Astrocyte (in vitro differentiated cells and primary cell): ENCODE measurements at regions not wholly inside any gene's neighbourhood (a gene's known extent, or its start where the extent isn't known, plus 50 kb on each side); places are given as distances from the start of the nearest gene placed in this dataset.

Experiments
- DNase-seq: peaks from one replicate; pipeline ENCODE4 v3.0.0-alpha.2; 2010; ENCODE audit warnings: low read depth
- FAIRE-seq: peaks from 2 replicates; lab custom pipeline; 2011; peaks lifted over from hg19 to GRCh38; lab: Jason Lieb, UNC
- H2AFZ ChIP-seq: 2 replicates; pipeline ENCODE4 v1.6.0; 2012; ENCODE audit warnings: low read depth, low read length, inconsistent platforms
- H3K27ac ChIP-seq: 2 replicates; pipeline ENCODE4 v1.5.1; 2011; ENCODE audit warnings: low read depth, low read length, inconsistent platforms
- H3K27me3 ChIP-seq: 2 replicates; pipeline ENCODE4 v1.6.0; 2011; ENCODE audit warnings: low read length, inconsistent platforms; ENCODE audit not compliant: insufficient read depth
- H3K36me3 ChIP-seq: 2 replicates; pipeline ENCODE4 v1.5.1; 2011; ENCODE audit warnings: low read length, inconsistent platforms; ENCODE audit not compliant: insufficient read depth
- H3K4me1 ChIP-seq: 2 replicates; pipeline ENCODE4 v1.5.1; 2011; ENCODE audit warnings: low read length, inconsistent platforms; ENCODE audit not compliant: insufficient read depth
- H3K4me2 ChIP-seq: 2 replicates; pipeline ENCODE4 v1.6.0; 2012; ENCODE audit warnings: low read length, inconsistent platforms
- H3K4me3 ChIP-seq: 2 replicates; pipeline ENCODE4 v1.5.1; 2011; ENCODE audit warnings: low read depth, mild to moderate bottlenecking, low read length, inconsistent platforms; ENCODE audit not compliant: insufficient read depth
- H3K79me2 ChIP-seq: 2 replicates; pipeline ENCODE4 v1.6.0; 2012; ENCODE audit warnings: mild to moderate bottlenecking, low read length, inconsistent platforms; ENCODE audit not compliant: insufficient read depth
- H3K9ac ChIP-seq: 2 replicates; pipeline ENCODE4 v1.6.0; 2012; ENCODE audit warnings: mild to moderate bottlenecking, low read length, inconsistent platforms
- H3K9me3 ChIP-seq: 2 replicates; pipeline ENCODE4 v1.5.1; 2012; ENCODE audit warnings: low read depth, mild to moderate bottlenecking, low read length, inconsistent platforms; ENCODE audit not compliant: insufficient read depth
- H4K20me1 ChIP-seq: 2 replicates; pipeline ENCODE4 v1.6.0; 2012; ENCODE audit warnings: low read length, inconsistent platforms; ENCODE audit not compliant: insufficient read depth
- H3K27ac Mint-ChIP-seq: one replicate; pipeline ENCODE4 v1.8.0; 2021; ENCODE audit warnings: mild to moderate bottlenecking, mixed read lengths; ENCODE audit not compliant: unreplicated experiment
- H3K27me3 Mint-ChIP-seq: one replicate; pipeline ENCODE4 v1.8.0; 2021; ENCODE audit warnings: low read depth, mixed read lengths; ENCODE audit not compliant: unreplicated experiment
- H3K36me3 Mint-ChIP-seq: one replicate; pipeline ENCODE4 v1.8.0; 2021; ENCODE audit warnings: low read depth, mixed read lengths; ENCODE audit not compliant: unreplicated experiment
- H3K4me1 Mint-ChIP-seq: one replicate; pipeline ENCODE4 v1.8.0; 2021; ENCODE audit warnings: low read depth, mixed read lengths; ENCODE audit not compliant: unreplicated experiment
- H3K4me3 Mint-ChIP-seq: one replicate; pipeline ENCODE4 v1.8.0; 2021; ENCODE audit warnings: mild to moderate bottlenecking, moderate library complexity, mixed read lengths; ENCODE audit not compliant: unreplicated experiment
- H3K9me3 Mint-ChIP-seq: one replicate; pipeline ENCODE4 v1.8.0; 2021; ENCODE audit warnings: mild to moderate bottlenecking, mixed read lengths; ENCODE audit not compliant: unreplicated experiment
- CTCF ChIP-seq: IDR thresholded peaks from 2 replicates; pipeline ENCODE4 v1.5.1; 2011; ENCODE audit warnings: low read depth, mild to moderate bottlenecking, inconsistent platforms, low read length, moderate library complexity; ENCODE audit not compliant: insufficient read depth
- EZH2 ChIP-seq: IDR thresholded peaks from 2 replicates; pipeline ENCODE4 v1.6.1; 2012; ENCODE audit warnings: mild to moderate bottlenecking, low read length, inconsistent platforms; ENCODE audit not compliant: insufficient read depth

- no peak for FAIRE-seq
- Histone ChIP-seq H3K9ac (no peak overlapping the region), H2AFZ (no peak overlapping the region), H3K9me3 (no peaks in the 10 kb centered on the region), H3K36me3 (no peaks in the 10 kb centered on the region), H3K4me2 (no peak overlapping the region), H3K4me1 (peaks cover 23% of the 10 kb centered on the region), H3K4me3 (no peak overlapping the region), H3K27me3 (no peaks in the 10 kb centered on the region), H4K20me1 (no peaks in the 10 kb centered on the region), H3K79me2 (no peaks in the 10 kb centered on the region), H3K27ac (no peak overlapping the region)
- DNase-seq = no peak
- H3K9me3 Mint-ChIP-seq = no peaks in the 10 kb centered on the region
- TF ChIP-seq CTCF (no peak), EZH2 (no peak)
- no peaks in the 10 kb centered on the region for H3K36me3 Mint-ChIP-seq
- no peaks in the 10 kb centered on the region for H3K27me3 Mint-ChIP-seq
- peaks cover 46% of the 10 kb centered on the region for H3K4me1 Mint-ChIP-seq
- H3K4me3 Mint-ChIP-seq = no peak overlapping the region
- peak overlapping the region; percentile 0 for H3K27ac Mint-ChIP-seq
These were observed 116.4 kb upstream of the SGK1 start for GRCh38 chr6:134434019-134434942.

GRCh38 chr6:134432036-134432435, 114.1 kb upstream of the SGK1 start:
- FAIRE-seq = no peak
- no peak overlapping the region for H3K27ac ChIP-seq

More at GRCh38 chr6:134432036-134432435, 114.1 kb upstream of the SGK1 start:
- peaks cover 38% of the 10 kb centered on the region for H3K4me1 Mint-ChIP-seq
- Histone ChIP-seq H4K20me1 (no peaks in the 10 kb centered on the region), H3K9ac (no peak overlapping the region), H3K4me1 (peaks cover 16% of the 10 kb centered on the region), H3K9me3 (no peaks in the 10 kb centered on the region), H3K79me2 (no peaks in the 10 kb centered on the region), H2AFZ (no peak overlapping the region), H3K27me3 (no peaks in the 10 kb centered on the region), H3K36me3 (no peaks in the 10 kb centered on the region), H3K4me2 (no peak overlapping the region), H3K4me3 (no peak overlapping the region)
- H3K36me3 Mint-ChIP-seq = peaks cover 1% of the 10 kb centered on the region
- H3K27me3 Mint-ChIP-seq = no peaks in the 10 kb centered on the region
- no peak for DNase-seq
- H3K4me3 Mint-ChIP-seq = no peak overlapping the region
- H3K9me3 Mint-ChIP-seq = peaks cover 4% of the 10 kb centered on the region
- peak overlapping the region; percentile 9 for H3K27ac Mint-ChIP-seq
- no peak for TF ChIP-seq CTCF
